Naive thymus-derived CD4-positive, alpha-beta T cell (primary cell): ENCODE measurements at regions not wholly inside any gene's neighbourhood (a gene's known extent, or its start where the extent isn't known, plus 50 kb on each side); places are given as distances from the start of the nearest gene placed in this dataset.
A peak's percentile ranks its signal among the peaks of the same experiment; 100 is the strongest.
"Not testable (repeated sequence)": the region's sequence is repeated elsewhere in the genome, so short reads cannot be mapped to it uniquely, and the experiment has no call there.

Experiments
- ATAC-seq: fragments of 150-1000 bp; cut with Tn5 transposase; 2 replicates; pipeline ENCODE4 v1.10.0; 2021; ENCODE audit warnings: mild to moderate bottlenecking, moderate library complexity
- CTCF ChIA-PET: fragments of 350-600 bp; sonication (Branson Sonifier 250); formaldehyde crosslinking; loops from one replicate; lab custom pipeline; 2021; ENCODE audit warnings: antibody characterized with exemption; lab: Charles Lee
- POLR2A ChIA-PET: fragments of 350-600 bp; sonication (Branson Sonifier 250); formaldehyde crosslinking; loops from one replicate; lab custom pipeline; 2021; ENCODE audit warnings: antibody characterized with exemption, inconsistent platforms; lab: Charles Lee
- DNase-seq, 9 donors: peaks; one replicate each; pipeline versions ENCODE4 v3.0.0 to v3.0.0-alpha.2; 2020 to 2022; ENCODE audit warnings: mixed read lengths in 1 of 9
- H3K27ac ChIP-seq: one replicate; pipeline ENCODE4 v1.7.0; 2013; ENCODE audit warnings: mild to moderate bottlenecking, low read depth, low read length, moderate library complexity
- H3K27me3 ChIP-seq, 2 donors: one replicate each; pipeline ENCODE4 v1.7.0; 2013; ENCODE audit warnings: low read length in 2 of 2, mild to moderate bottlenecking in 2 of 2, moderate library complexity in 2 of 2; ENCODE audit not compliant: control insufficient read depth in 2 of 2, insufficient read depth in 2 of 2
- H3K36me3 ChIP-seq, 3 experiments: 1 replicate in 2 of 3; 2 replicates in 1 of 3; pipeline ENCODE4 v1.7.0; 2013; ENCODE audit warnings: low read length in 3 of 3, mild to moderate bottlenecking in 3 of 3, moderate library complexity in 1 of 3; ENCODE audit not compliant: insufficient read depth in 3 of 3, control insufficient read depth in 2 of 3
- H3K4me1 ChIP-seq, 2 donors: one replicate each; pipeline ENCODE4 v1.7.0; 2013; ENCODE audit warnings: low read length in 2 of 2, mild to moderate bottlenecking in 2 of 2, moderate library complexity in 1 of 2; ENCODE audit not compliant: control insufficient read depth in 2 of 2, insufficient read depth in 2 of 2
- H3K4me3 ChIP-seq: 2 replicates; pipeline ENCODE4 v1.7.0; 2013; ENCODE audit warnings: mild to moderate bottlenecking, low read length
- H3K9me3 ChIP-seq, 3 experiments: 1 replicate in 2 of 3; 2 replicates in 1 of 3; pipeline ENCODE4 v1.7.0; 2013; ENCODE audit warnings: low read length in 3 of 3; ENCODE audit not compliant: control insufficient read depth in 2 of 3
- H3K27ac Mint-ChIP-seq, 9 donors: one replicate each; pipeline ENCODE4 v1.8.0; 2020 to 2022; ENCODE audit warnings: mixed read lengths in 9 of 9, mild to moderate bottlenecking in 8 of 9, moderate library complexity in 5 of 9, inconsistent platforms in 2 of 9
- H3K27me3 Mint-ChIP-seq, 5 donors: one replicate each; pipeline ENCODE4 v1.8.0; 2021 to 2022; ENCODE audit warnings: mixed read lengths in 5 of 5, mild to moderate bottlenecking in 1 of 5
- H3K36me3 Mint-ChIP-seq, 5 donors: one replicate each; pipeline ENCODE4 v1.8.0; 2020 to 2022; ENCODE audit warnings: mixed read lengths in 5 of 5, mild to moderate bottlenecking in 3 of 5, inconsistent platforms in 1 of 5
- H3K4me1 Mint-ChIP-seq, 7 donors: one replicate each; pipeline ENCODE4 v1.8.0; 2020 to 2022; ENCODE audit warnings: mixed read lengths in 7 of 7, mild to moderate bottlenecking in 3 of 7, inconsistent platforms in 1 of 7
- H3K4me3 Mint-ChIP-seq, 10 donors: one replicate each; pipeline ENCODE4 v1.8.0; 2020 to 2022; ENCODE audit warnings: mild to moderate bottlenecking in 10 of 10, mixed read lengths in 10 of 10, moderate library complexity in 6 of 10, inconsistent platforms in 2 of 10
- H3K9me3 Mint-ChIP-seq, 11 donors: one replicate each; pipeline ENCODE4 v1.8.0; 2020 to 2022; ENCODE audit warnings: mixed read lengths in 11 of 11, mild to moderate bottlenecking in 4 of 11, inconsistent platforms in 1 of 11, moderate library complexity in 1 of 11
- intact Hi-C, 2 donors: fragments of 100-400 bp; cut with micrococcal nuclease; formaldehyde crosslinking; loops; one replicate each; pipeline ENCODE4 v1.15.1; 2023

GRCh38 chr3:28056806-28057205, 184.6 kb upstream of the CMC1 start:
- DNase-seq (no peak), ATAC-seq (no peak)
- no peak overlapping the region for H3K4me3 ChIP-seq
- Mint-ChIP-seq H3K4me1 (no peaks in the 10 kb centered on the region), H3K9me3 (peaks cover 0 to 7% (median 0%) of the 10 kb centered on the region in 11 donors), H3K4me3 (no peak overlapping the region), H3K36me3 (peaks cover 0 to 3% (median 0%) of the 10 kb centered on the region in 5 donors), H3K27ac (peak overlapping the region in 1 of 9 donors; percentile 82), H3K27me3 (peaks cover 0 to 17% (median 7%) of the 10 kb centered on the region in 5 donors)
- no peaks in the 10 kb centered on the region for H3K27me3 ChIP-seq
- intact Hi-C loops = no loop called here
- no peaks in the 10 kb centered on the region for H3K9me3 ChIP-seq
- no peak overlapping the region for H3K27ac ChIP-seq
- POLR2A ChIA-PET = interaction anchor here (0.5 kb wide), 1 partner anchor 90 kb away, joined by 4 read pairs; no protein-coding TSS in a partner anchor
- no peaks in the 10 kb centered on the region for H3K4me1 ChIP-seq
- no peaks in the 10 kb centered on the region for H3K36me3 ChIP-seq
- CTCF ChIA-PET = interaction anchor here (0.6 kb wide), 1 partner anchor 337 kb away, joined by 3 read pairs; no protein-coding TSS in a partner anchor

- ChIA-PET CTCF (no interaction called here), POLR2A (no interaction called here)
- Mint-ChIP-seq H3K4me3 (no peak overlapping the region), H3K27me3 (peaks cover 0 to 17% (median 7%) of the 10 kb centered on the region in 5 donors), H3K4me1 (no peaks in the 10 kb centered on the region), H3K9me3 (peaks cover 0 to 7% (median 0%) of the 10 kb centered on the region in 11 donors), H3K27ac (no peak overlapping the region), H3K36me3 (peaks cover 0 to 3% (median 0%) of the 10 kb centered on the region in 5 donors)
- intact Hi-C loops = no loop called here
- no peaks in the 10 kb centered on the region for H3K4me1 ChIP-seq
- no peaks in the 10 kb centered on the region for H3K9me3 ChIP-seq
- H3K27me3 ChIP-seq = no peaks in the 10 kb centered on the region
- ATAC-seq (no peak), DNase-seq (no peak)
- no peaks in the 10 kb centered on the region for H3K36me3 ChIP-seq
- H3K4me3 ChIP-seq = no peak overlapping the region
- H3K27ac ChIP-seq = no peak overlapping the region
Measured at GRCh38 chr3:28057539-28057938, 183.9 kb upstream of the CMC1 start.

- not testable (repeated sequence) for ATAC-seq
Measured at GRCh38 chr3:28059199-28059598, 182.2 kb upstream of the CMC1 start.

GRCh38 chr3:28066020-28066419, 175.4 kb upstream of the CMC1 start:
- Mint-ChIP-seq H3K27me3 (no peaks in the 10 kb centered on the region), H3K4me3 (no peak overlapping the region), H3K9me3 (peaks cover 0 to 33% (median 8%) of the 10 kb centered on the region in 11 donors), H3K27ac (no peak overlapping the region), H3K4me1 (no peaks in the 10 kb centered on the region), H3K36me3 (peaks cover 0 to 3% (median 0%) of the 10 kb centered on the region in 5 donors)
- H3K27me3 ChIP-seq = no peaks in the 10 kb centered on the region
- no peak overlapping the region for H3K27ac ChIP-seq
- H3K4me1 ChIP-seq = no peaks in the 10 kb centered on the region
- intact Hi-C loops = no loop called here
- no peak for DNase-seq
- ATAC-seq = no peak
- no peaks in the 10 kb centered on the region for H3K9me3 ChIP-seq
- H3K36me3 ChIP-seq = no peaks in the 10 kb centered on the region
- ChIA-PET POLR2A (no interaction called here), CTCF (no interaction called here)
- no peak overlapping the region for H3K4me3 ChIP-seq

More at GRCh38 chr3:28059199-28059598, 182.2 kb upstream of the CMC1 start:
- H3K27me3 ChIP-seq, H3K9me3 Mint-ChIP-seq, H3K4me3 Mint-ChIP-seq, H3K4me3 ChIP-seq, H3K36me3 ChIP-seq, H3K4me1 ChIP-seq, DNase-seq, H3K4me1 Mint-ChIP-seq, H3K36me3 Mint-ChIP-seq, H3K27ac Mint-ChIP-seq, POLR2A ChIA-PET, intact Hi-C loops, H3K27ac ChIP-seq, H3K9me3 ChIP-seq: not testable (repeated sequence)
- peaks cover 0 to 17% (median 7%) of the 10 kb centered on the region in 5 donors for H3K27me3 Mint-ChIP-seq
- CTCF ChIA-PET = interaction anchor here (0.6 kb wide), 1 partner anchor 268 kb away, joined by 3 read pairs; no protein-coding TSS in a partner anchor

GRCh38 chr3:28067014-28067413, 174.4 kb upstream of the CMC1 start:
- CTCF ChIA-PET = no interaction called here
- Mint-ChIP-seq H3K27me3 (no peaks in the 10 kb centered on the region), H3K27ac (no peak overlapping the region), H3K4me1 (no peaks in the 10 kb centered on the region), H3K4me3 (no peak overlapping the region), H3K36me3 (peaks cover 0 to 3% (median 0%) of the 10 kb centered on the region in 5 donors), H3K9me3 (peaks cover 0 to 33% (median 8%) of the 10 kb centered on the region in 11 donors)
- no peaks in the 10 kb centered on the region for H3K4me1 ChIP-seq
- no peaks in the 10 kb centered on the region for H3K27me3 ChIP-seq
- no peak overlapping the region for H3K27ac ChIP-seq
- H3K9me3 ChIP-seq = no peaks in the 10 kb centered on the region
- POLR2A ChIA-PET = no interaction called here
- intact Hi-C loops = no loop called here
- H3K4me3 ChIP-seq = no peak overlapping the region
- ATAC-seq = no peak
- no peaks in the 10 kb centered on the region for H3K36me3 ChIP-seq
- no peak for DNase-seq

- intact Hi-C loops = no loop called here
Measured at GRCh38 chr3:28068342-28068741, 173.1 kb upstream of the CMC1 start.

GRCh38 chr3:28069438-28069837, 172.0 kb upstream of the CMC1 start:
- DNase-seq (no peak), ATAC-seq (no peak)
- H3K27ac Mint-ChIP-seq = no peak overlapping the region
- POLR2A ChIA-PET = no interaction called here
- H3K4me3 Mint-ChIP-seq = no peak overlapping the region
- CTCF ChIA-PET = interaction anchor here (0.6 kb wide), 1 partner anchor 20 kb away, joined by 3 read pairs; no protein-coding TSS in a partner anchor
- no peaks in the 10 kb centered on the region for H3K27me3 Mint-ChIP-seq
- H3K27ac ChIP-seq = no peak overlapping the region
- no peaks in the 10 kb centered on the region for H3K36me3 ChIP-seq
- no peak overlapping the region for H3K4me3 ChIP-seq
- no peaks in the 10 kb centered on the region for H3K4me1 ChIP-seq
- H3K4me1 Mint-ChIP-seq = no peaks in the 10 kb centered on the region
- intact Hi-C loops = no loop called here
- H3K36me3 Mint-ChIP-seq = peaks cover 0 to 3% (median 0%) of the 10 kb centered on the region in 5 donors
- no peaks in the 10 kb centered on the region for H3K9me3 ChIP-seq
- H3K9me3 Mint-ChIP-seq = peaks cover 0 to 33% (median 8%) of the 10 kb centered on the region in 11 donors
- no peaks in the 10 kb centered on the region for H3K27me3 ChIP-seq

More at GRCh38 chr3:28068342-28068741, 173.1 kb upstream of the CMC1 start:
- no peak overlapping the region for H3K4me3 ChIP-seq
- POLR2A ChIA-PET = no interaction called here
- CTCF ChIA-PET = interaction anchor here (0.7 kb wide), 1 partner anchor 382 kb away, joined by 4 read pairs; no protein-coding TSS in a partner anchor
- ATAC-seq (no peak), DNase-seq (no peak)
- H3K27me3 Mint-ChIP-seq = no peaks in the 10 kb centered on the region
- no peaks in the 10 kb centered on the region for H3K36me3 ChIP-seq
- H3K4me1 ChIP-seq = no peaks in the 10 kb centered on the region
- peaks cover 0 to 33% (median 8%) of the 10 kb centered on the region in 11 donors for H3K9me3 Mint-ChIP-seq
- no peaks in the 10 kb centered on the region for H3K27me3 ChIP-seq
- no peak overlapping the region for H3K27ac Mint-ChIP-seq
- no peaks in the 10 kb centered on the region for H3K4me1 Mint-ChIP-seq
- H3K9me3 ChIP-seq = no peaks in the 10 kb centered on the region
- H3K27ac ChIP-seq = no peak overlapping the region
- H3K4me3 Mint-ChIP-seq = no peak overlapping the region
- peaks cover 0 to 3% (median 0%) of the 10 kb centered on the region in 5 donors for H3K36me3 Mint-ChIP-seq
